ENCODE measurements at regions not wholly inside any gene's neighbourhood (a gene's known extent, or its start where the extent isn't known, plus 50 kb on each side); places are given as distances from the start of the nearest gene placed in this dataset.
"Not testable (repeated sequence)": the region's sequence is repeated elsewhere in the genome, so short reads cannot be mapped to it uniquely, and the experiment has no call there.

DNA sequence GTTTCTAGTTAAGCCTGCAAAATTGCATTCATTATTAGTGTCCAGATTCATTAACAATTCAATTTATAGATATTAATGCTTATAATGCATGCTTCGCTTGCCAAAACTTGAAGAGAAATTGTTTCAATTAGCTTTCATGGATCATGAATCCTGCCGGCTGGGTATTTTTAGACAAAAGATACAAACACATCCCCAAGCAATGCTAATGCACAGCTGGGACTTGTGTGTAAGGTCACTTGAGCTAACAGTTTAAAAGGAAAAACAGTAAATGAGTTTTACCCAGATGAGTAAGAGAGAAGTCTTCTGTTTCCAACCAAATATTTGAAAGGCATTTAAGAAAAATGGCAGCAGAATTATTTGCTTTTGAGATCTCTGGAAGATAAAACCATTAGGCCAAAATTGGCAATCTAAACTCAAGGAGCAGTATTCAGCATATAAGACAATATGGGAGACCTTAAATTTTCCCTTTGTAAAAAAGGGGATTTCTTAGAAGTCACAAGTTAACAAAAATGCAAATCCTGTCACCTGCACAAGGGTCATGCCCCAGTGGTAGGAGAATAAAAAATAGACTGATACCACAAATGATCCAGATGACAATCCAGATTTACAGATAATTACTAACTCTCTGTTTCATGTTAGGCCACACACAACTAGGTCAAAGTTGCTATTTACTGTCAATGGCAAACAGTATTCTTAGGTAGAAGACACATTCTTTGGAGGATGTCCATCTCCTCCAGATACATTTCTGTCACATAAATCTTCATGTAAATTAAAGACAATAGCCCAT, 418.4 kb upstream of the PMFBP1 start:
- DNase-seq = no peak

- no peak for DNase-seq
These were observed 416.6 kb upstream of the PMFBP1 start for GRCh38 chr16:72588551-72588950.

- not testable (repeated sequence) for DNase-seq
These were observed 406.1 kb upstream of the PMFBP1 start for GRCh38 chr16:72578061-72578460.

DNA sequence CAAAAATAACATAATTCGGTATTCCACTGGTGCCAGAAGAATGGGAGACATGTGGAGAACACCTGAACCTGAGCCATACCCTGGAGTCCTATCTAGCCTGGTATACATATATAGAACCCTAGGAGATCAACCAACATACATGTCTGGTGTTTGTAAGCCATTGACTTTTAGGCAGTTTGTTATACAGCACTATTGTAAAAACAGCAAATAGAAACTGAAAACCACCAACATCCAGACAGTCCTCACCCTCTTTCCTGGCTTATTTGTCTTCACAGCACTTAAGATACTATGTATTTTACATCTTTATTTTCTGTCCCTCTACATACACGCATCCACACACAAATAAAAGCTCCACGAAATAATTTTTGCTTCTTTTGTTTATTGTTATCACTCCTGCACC, 404.2 kb upstream of the PMFBP1 start:
- DNase-seq = no peak

GRCh38 chr16:72569677-72570076, 397.7 kb upstream of the PMFBP1 start:
- no peak for DNase-seq

- no peak for DNase-seq
These were observed 396.5 kb upstream of the PMFBP1 start for GRCh38 chr16:72568502-72568901.

DNA sequence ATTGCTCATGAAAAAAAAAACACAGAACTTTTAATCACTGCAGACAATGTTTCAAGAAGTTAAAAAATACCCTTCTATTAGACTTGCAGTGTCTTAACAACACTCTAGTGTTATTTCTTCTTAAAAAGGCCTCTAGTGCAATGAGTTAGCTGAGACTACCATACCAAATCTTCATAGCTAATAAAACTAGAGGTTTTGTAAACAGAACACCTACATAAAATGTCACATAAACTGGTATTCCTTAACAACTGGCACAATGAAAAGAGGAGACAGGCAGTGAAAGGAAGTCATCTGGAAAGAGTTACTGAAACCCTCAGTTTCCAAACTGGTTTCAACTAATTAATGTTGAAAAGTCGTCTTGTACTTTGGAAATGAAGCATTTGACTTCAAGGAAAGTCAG, 394.2 kb upstream of the PMFBP1 start:
- DNase-seq = no peak

GRCh38 chr16:72565106-72565505, 393.2 kb upstream of the PMFBP1 start:
- DNase-seq = no peak

DNA sequence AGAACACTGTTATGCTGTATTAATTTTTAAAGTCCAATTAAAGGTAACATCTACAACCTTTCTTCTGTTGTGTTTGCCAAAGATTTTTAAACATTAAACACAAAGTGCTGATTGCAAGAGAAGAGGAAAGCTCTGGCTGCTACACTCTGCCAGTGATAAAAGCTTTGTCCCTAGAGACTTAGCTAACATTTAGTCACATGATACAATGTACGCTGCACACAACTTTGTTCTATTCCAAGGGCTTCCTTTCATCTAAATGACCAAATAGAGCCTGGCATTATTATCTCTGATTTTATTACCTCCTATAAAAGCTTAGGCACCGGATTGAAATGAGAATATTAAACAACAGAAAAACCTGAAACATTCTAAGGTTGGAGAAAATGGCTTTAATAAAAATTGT, 388.7 kb upstream of the PMFBP1 start:
- DNase-seq = no peak

DNA sequence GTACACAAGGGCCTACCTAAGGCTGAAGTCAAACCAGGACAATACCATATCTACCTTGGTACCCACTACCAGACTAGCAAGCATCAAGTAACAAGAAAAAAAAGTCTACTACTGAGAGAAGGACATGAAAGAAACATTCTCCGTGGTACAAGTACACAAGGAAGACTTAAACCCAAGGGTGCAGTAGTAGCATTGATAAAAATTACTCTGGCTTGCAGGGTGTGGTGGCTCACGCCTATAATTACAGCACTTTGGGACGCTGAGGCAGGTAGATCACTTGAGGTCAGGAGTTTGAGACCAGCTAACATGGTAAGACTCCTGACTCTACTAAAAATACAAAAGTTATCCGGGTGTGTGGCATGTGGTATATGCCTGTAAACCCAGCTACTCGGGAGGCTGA, 386.5 kb upstream of the PMFBP1 start:
- DNase-seq = no peak

DNA sequence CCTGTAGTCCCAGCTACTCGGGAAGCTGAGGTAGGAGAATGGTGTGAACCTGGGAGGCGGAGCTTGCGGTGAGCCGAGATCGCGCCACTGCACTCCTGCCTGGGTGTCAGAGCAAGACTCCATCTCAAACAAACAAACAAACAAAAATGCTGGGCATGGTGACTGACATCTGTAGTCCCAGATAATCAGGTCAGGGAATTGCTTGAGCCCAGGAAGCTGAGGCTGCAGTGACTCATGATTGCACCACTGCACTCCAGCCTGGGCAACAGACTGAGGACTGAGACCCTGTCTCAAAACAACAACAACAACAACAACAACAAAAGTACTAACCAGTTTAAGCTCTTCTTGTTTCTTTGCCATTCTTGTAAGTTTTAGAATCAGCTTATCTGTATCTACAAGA, 383.0 kb upstream of the PMFBP1 start:
- DNase-seq = no peak

DNA sequence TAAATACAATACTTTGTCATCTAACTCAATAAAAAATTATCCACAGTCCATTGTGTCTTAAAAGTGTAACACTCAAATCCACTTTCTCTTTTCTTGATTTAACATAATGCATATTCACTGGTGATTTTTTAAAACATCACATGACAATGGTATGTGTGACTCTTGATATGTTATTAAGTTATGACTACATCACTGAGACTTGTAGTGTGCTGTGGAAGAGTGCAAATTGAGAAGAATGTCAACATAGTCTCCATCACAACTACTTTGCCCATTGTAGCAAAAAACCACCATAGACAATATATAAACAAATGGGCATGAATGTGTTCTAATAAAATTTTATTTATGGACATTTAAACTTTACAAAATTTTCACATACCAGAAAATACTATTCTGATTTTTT, 380.7 kb upstream of the PMFBP1 start:
- no peak for DNase-seq

- DNase-seq = no peak
These were observed 379.7 kb upstream of the PMFBP1 start for GRCh38 chr16:72551649-72552048.

DNA sequence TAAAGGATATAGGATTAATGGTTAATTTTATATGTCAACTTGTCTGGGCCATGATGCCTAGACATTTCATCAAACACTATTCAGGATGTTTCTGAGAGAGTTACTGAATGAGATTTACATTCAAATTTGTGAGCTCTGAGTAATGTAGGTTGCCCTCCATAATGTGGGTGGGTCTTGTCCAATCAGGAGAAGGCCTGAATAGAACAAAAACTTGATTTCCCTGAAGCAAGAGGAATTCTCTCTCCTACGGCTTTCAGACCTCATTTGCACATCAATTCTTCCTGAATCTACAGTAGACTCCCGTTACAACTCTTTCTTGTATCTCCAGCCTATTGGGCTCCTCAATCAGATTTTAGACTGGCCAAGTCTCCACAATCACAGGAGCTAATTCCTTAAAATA, 377.9 kb upstream of the PMFBP1 start:
- DNase-seq = no peak

DNA sequence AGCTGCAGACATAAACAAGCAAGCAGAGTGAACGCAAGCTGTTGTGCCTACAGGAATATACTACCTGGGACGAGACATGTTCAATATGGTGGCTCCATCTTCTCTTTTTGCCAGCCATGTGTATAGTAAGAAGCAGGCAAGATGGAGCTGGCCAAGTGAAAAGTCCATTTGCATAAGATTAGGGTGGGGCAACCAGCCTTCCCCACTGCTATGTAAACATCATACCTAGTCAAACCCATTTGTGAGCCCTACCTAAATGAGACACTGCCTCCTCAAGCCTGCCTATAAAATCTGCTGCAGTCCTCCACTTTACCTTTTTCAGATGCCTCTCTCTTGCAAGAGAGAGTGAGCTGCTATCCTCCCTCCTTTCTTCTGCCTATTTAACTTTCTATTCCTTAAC, 370.1 kb upstream of the PMFBP1 start:
- DNase-seq = no peak

- DNase-seq = no peak
These were observed 365.7 kb upstream of the PMFBP1 start for GRCh38 chr16:72537664-72538063.

DNA sequence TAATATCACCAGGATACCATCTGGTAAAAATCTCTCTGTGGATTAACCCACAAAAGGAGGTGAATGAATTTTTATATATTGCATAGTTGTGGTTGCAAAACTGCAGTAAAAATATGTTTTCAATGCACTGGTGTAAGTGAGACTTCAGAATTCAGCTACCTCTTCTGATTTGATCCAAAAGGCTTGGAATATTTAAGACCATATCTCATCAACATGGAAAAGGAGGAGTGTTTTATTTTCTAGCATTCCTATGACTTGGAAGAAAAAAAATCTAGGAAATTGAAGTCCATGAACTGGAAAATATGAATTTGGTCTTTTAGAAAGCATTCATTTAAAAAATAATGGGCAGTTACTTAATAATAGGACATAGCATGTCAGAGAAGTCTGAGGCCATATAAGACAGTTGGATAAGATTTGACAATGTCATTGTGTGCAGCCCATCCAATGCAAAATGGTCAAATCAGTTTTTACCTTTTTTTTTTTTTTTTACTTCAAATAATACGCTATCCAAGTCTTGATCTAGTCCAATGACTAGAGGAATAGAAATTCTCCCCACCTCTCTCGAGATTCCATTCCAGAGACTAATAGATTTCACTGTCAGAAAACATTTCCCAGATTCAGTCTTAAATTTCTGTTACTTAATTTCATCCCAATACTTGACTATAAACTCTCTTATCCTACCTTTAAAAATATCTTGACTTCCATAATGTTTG, 364.9 kb upstream of the PMFBP1 start:
- no peak for DNase-seq

DNA sequence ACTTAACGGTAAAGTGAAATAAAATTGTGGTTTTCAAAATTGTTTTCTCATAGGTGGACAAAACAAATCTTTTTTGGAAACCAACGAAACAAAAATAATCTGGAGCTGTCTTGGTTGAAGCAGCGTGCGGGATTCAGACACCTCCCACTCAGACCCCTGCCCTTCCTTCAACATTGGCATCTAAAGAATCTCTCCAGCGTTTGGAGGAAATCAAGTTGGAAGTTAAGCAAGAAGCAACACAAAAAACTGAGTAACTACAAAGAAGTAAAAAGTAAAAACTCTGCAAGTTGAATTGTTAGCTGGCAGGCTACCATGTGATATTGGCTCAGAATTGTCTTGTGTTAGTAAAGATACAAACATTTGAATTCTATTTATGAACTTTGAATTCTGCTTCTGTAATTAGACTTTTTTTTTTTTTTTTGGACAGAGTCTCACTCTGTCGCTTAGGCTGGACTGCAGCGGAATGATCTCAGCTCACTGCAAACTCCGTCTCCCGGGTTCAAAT, 361.0 kb upstream of the PMFBP1 start:
- no peak for DNase-seq

DNA sequence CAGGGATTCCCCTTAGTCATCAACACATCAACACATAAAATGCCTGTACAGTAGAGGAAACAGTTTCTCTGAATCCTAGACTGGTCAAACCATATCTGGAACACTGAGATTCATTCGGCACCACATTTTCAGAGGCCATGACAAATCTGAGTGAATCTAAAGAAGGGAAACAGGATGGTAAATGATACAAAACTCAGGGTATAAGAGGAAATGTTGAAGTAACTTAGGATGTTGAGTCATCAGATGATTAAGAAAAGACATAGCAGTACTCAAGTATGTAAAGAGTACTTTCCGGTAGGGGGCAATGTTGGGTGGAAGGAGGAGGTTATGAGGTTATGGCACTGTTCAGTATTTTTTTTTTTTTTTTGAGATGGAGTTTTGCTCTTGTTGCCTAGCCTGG, 358.5 kb upstream of the PMFBP1 start:
- no peak for DNase-seq

GRCh38 chr16:72523087-72523486, 351.1 kb upstream of the PMFBP1 start:
- DNase-seq = no peak

DNA sequence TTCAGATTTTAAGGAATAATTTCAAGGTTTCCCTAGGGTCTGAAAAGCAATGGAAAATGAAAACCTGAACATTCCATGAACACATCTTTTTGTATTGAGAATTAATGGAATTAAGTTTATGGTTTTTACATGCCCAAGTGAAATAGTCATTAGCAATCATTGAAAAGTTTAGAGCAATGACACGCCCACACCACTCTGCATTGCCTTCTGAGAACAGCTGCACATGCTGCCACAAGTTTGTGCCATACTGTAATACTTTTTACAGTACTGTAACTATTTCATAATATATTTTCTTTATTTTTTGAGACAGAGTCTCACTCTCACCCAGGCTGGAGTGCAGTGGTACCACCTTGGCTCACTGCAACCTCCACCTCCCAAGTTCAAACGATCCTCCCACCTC, 345.2 kb upstream of the PMFBP1 start:
- no peak for DNase-seq

- no peak for DNase-seq
These were observed 339.2 kb upstream of the PMFBP1 start for GRCh38 chr16:72511171-72511570.

GRCh38 chr16:72508191-72508590, 336.2 kb upstream of the PMFBP1 start:
- DNase-seq = no peak

- DNase-seq = no peak
These were observed 330.6 kb upstream of the PMFBP1 start for GRCh38 chr16:72502594-72503005.

All from DMS 273 treated with DMSO at 0.1 percent for 48 hours (cell line).